ENCODE measurements at regions not wholly inside any gene's neighbourhood (a gene's known extent, or its start where the extent isn't known, plus 50 kb on each side); places are given as distances from the start of the nearest gene placed in this dataset.
A peak's percentile ranks its signal among the peaks of the same experiment; 100 is the strongest.

DNA sequence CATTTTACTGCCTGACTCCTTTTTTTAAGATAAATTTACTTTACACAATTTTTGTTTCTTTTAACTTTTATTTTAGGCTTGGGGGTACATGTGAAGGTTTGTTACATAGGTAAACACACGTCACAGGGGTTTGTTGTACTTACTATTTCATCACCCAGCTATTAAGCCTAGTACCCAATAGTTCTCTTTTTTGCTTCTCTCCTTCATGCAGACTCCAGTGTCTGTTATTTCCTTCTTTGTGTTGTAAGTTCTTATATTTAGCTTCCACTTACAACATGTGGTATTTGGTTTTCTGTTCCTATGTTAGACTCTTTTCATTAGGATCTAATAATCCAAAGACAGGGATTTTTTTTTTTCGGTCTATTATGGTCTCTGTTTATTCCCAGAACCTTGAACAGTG, 83.5 kb upstream of the CCN6 start:
- Mint-ChIP-seq H3K27ac (no peak overlapping the region), H3K4me3 (no peak overlapping the region), H3K4me1 (ENCODE audit: low read depth) (peaks cover 40% of the 10 kb centered on the region), H3K27me3 (no peaks in the 10 kb centered on the region), H3K36me3 (no peaks in the 10 kb centered on the region), H3K9me3 (no peaks in the 10 kb centered on the region)
- CTCF ChIA-PET: interaction anchor here (1.3 kb wide), 1 partner anchor 97 kb away, joined by 3 read pairs; the partner anchor contains the start of gene FYN
- POLR2A ChIA-PET: no interaction called here
- DNase-seq: no peak
- intact Hi-C loops (cut with micrococcal nuclease): no loop called here

DNA sequence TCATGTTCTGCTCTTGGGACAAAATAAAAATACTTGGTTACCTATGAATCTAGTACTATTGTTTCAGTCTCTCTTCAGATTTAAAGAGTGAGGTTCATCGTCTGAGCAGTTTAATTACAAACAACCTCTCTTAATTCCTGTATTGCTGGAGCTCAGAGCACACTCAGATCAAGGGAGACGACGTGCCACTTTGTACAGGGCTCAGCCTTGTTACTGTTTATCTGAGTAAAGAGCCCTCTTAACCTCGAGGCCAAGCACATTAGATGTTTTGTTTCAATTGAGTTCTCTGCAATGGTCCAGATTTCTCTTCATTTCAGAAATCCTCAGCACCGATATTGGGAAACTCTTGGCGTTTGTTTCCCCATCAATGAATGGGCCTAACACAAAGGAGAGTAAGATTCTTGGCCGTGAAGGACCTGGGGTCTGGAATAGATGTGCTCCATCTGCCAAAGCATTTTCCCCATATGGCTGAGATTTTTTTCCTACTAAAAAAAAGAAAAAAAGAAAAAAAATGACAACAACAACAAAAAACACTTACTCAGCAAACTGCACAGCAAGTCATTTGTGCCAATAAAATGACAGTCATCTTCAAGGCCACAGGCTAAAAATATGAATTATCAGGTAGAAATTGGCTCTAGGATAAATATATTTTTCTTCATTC, 82.6 kb upstream of the CCN6 start:
- Mint-ChIP-seq H3K4me3 (no peak overlapping the region), H3K36me3 (no peaks in the 10 kb centered on the region), H3K27me3 (no peaks in the 10 kb centered on the region), H3K27ac (no peak overlapping the region), H3K4me1 (ENCODE audit: low read depth) (peaks cover 49% of the 10 kb centered on the region), H3K9me3 (no peaks in the 10 kb centered on the region)
- intact Hi-C loops (cut with micrococcal nuclease): no loop called here
- ChIA-PET CTCF (interaction anchor here (1.3 kb wide), 1 partner anchor 98 kb away, joined by 3 read pairs; the partner anchor contains the start of gene FYN), POLR2A (no interaction called here)
- no peak for DNase-seq

DNA sequence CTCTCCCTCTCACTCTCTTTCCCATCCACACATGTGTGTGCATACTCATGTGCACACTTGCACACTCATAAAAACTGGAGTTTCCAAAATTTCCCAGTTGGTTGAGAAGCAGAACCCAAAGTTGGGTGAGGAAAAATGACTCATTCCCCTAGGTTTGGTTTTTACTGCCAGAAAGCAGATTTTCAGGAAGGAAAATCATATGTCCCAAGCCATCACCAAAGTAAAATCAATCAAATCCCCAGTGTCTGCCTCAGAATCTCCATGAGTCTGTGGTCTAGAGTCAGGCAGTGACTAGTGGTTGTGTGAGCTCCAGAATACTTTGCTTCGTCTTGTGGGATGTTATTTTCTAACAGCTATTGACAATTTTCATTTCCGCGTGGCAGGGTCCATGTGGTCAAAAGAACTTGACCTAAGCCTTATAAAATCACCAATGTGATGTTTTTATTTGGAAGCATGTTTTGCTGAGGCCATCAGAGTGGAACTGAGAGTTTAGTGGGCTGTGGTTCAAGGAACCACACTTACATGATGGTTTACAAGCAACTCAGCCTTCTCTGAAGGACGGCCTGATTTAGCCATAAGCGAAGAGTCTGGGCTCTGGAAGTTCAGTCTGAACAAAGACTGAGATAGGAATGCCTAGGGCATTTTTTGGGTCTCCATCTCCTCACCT, 81.9 kb upstream of the CCN6 start:
- H3K27ac Mint-ChIP-seq: peak overlapping the region; percentile 89
- H3K4me3 Mint-ChIP-seq: no peak overlapping the region

DNA sequence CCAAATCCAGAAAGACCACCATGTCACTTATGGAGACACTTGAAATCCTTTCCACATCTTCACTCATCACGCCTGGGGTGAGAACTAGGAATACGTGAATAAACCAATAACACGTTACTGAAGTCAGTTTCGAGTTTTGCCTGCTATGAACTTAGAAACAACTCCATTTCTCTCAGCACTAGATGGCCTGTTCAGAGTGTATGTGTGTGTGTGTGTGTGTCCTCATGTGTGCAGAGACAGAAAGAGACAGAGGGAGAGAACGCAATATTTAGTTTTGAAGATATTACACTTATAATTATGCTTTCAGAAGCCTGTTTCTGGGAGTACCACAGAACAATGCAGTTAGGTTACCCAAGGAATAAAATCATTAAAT, 81.2 kb upstream of the CCN6 start:
- ChIA-PET POLR2A (interaction anchor here (0.6 to 2.3 kb wide), 12 partner anchors 12 to 213 kb away, joined by 3 to 15 read pairs (median 4); partner anchors contain the start of gene FYN), CTCF (interaction anchor here (1.1 to 3.6 kb wide), 8 partner anchors 9 to 208 kb away, joined by 3 to 16 read pairs (median 5); no protein-coding TSS in a partner anchor)
- DNase-seq: no peak
- H3K27me3 Mint-ChIP-seq: no peaks in the 10 kb centered on the region
- H3K36me3 Mint-ChIP-seq: no peaks in the 10 kb centered on the region
- peaks cover 63% of the 10 kb centered on the region for H3K4me1 Mint-ChIP-seq (ENCODE audit: low read depth)
- intact Hi-C loops (cut with micrococcal nuclease): loop anchor here (1.0 kb wide), 7 partner anchors 13 to 206 kb away; partner anchors contain the start of gene FYN
- H3K9me3 Mint-ChIP-seq: no peaks in the 10 kb centered on the region
- H3K27ac Mint-ChIP-seq: peak overlapping the region; percentile 89
- H3K4me3 Mint-ChIP-seq: no peak overlapping the region

More for the DNA sequence above, 81.9 kb upstream of the CCN6 start:
- H3K36me3 Mint-ChIP-seq: no peaks in the 10 kb centered on the region
- ChIA-PET POLR2A (interaction anchor here (2.3 kb wide), 1 partner anchor 98 kb away, joined by 15 read pairs; the partner anchor contains the start of gene FYN), CTCF (interaction anchor here (1.2 to 3.6 kb wide), 3 partner anchors 16 to 57 kb away, joined by 3 to 16 read pairs (median 6); no protein-coding TSS in a partner anchor)
- intact Hi-C loops (cut with micrococcal nuclease): no loop called here
- H3K9me3 Mint-ChIP-seq: no peaks in the 10 kb centered on the region
- DNase-seq: no peak
- no peaks in the 10 kb centered on the region for H3K27me3 Mint-ChIP-seq
- H3K4me1 Mint-ChIP-seq (ENCODE audit: low read depth): peaks cover 56% of the 10 kb centered on the region

DNA sequence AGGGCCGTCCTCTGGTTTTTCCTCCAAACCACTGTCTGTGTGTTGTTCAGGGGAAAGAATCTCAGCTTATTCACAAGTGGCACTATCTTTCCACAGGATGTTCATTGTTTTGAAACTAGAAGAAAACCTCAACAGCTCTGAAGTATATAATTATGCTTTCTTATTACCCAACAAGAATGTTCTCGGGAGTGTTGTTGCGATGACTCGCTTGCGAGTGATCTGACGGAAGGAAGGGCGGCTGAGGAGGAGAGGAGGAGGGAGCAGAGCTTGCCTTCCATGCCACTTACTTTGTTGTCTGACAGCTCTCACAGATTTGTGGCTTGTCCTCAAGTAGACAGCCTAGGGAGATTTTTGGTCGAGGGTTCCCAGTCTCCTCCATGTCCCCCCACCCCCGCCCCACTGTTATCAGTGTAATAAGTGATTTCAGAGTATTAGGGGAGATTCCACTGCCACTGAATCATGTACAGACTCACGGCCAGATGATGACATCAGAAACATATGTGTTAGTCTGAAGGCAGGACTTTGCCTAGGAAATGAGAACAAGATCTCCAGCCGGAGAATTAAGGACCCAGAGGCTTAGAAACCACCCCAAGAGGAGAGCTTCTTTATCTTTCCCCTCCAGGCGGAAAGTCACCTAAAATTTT, 80.7 kb upstream of the CCN6 start:
- no peaks in the 10 kb centered on the region for H3K9me3 Mint-ChIP-seq
- H3K27ac Mint-ChIP-seq: peak overlapping the region; percentile 89
- H3K36me3 Mint-ChIP-seq: no peaks in the 10 kb centered on the region
- H3K27me3 Mint-ChIP-seq: no peaks in the 10 kb centered on the region
- ChIA-PET POLR2A (interaction anchor here (0.6 to 2.3 kb wide), 14 partner anchors 12 to 214 kb away, joined by 3 to 15 read pairs (median 4); partner anchors contain the start of gene FYN), CTCF (interaction anchor here (1.1 to 3.6 kb wide), 8 partner anchors 8 to 209 kb away, joined by 3 to 16 read pairs (median 5); no protein-coding TSS in a partner anchor)
- peak; percentile 81 for DNase-seq
- peaks cover 63% of the 10 kb centered on the region for H3K4me1 Mint-ChIP-seq (ENCODE audit: low read depth)
- intact Hi-C loops (cut with micrococcal nuclease): loop anchor here (1.0 kb wide), 7 partner anchors 12 to 207 kb away; partner anchors contain the start of gene FYN
- H3K4me3 Mint-ChIP-seq: peak overlapping the region; percentile 59

DNA sequence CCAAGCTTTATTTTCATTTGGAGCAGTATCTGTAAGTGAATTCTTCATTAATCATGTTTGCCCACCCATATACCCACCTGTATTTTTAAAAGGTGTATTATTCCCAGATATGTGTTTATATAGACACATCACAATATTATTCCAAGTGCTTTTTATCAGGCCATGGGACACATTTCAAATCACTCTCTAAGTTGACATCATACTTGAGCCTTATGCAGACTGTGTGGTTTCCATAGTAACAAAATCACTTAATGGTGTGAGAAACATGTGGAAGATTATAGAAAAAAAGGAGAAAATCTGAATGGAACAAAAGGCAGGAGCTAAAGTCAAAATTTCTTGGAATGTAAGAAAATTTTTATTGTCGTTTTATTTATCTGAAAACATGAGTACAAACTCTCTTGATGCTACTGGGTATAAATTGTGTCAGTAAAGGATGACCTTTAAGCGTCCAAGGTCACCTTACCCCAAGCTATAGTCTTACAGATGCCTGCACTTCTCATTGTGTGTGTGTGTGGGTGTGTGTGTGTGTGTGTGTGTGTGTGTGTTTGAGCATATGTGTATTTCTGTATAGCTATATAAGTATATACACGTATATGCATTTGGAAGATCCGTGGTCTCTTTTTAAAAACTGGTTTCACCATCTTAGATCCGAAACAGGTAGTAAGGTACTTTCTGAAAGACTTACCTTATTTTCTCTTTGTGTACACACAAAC, 79.8 kb upstream of the CCN6 start:
- intact Hi-C loops (cut with micrococcal nuclease): loop anchor here (1.0 kb wide), 7 partner anchors 11 to 208 kb away; partner anchors contain the start of gene FYN
- ChIA-PET POLR2A (interaction anchor here (1.4 to 2.8 kb wide), 8 partner anchors 11 to 215 kb away, joined by 3 to 15 read pairs (median 8); partner anchors contain the start of gene FYN), CTCF (interaction anchor here (0.7 to 3.6 kb wide), 10 partner anchors 7 to 264 kb away, joined by 3 to 16 read pairs (median 4); partner anchors contain the start of gene FYN)
- no peaks in the 10 kb centered on the region for H3K9me3 Mint-ChIP-seq
- peak overlapping the region; percentile 59 for H3K4me3 Mint-ChIP-seq
- no peak for DNase-seq
- H3K27ac Mint-ChIP-seq: peak overlapping the region; percentile 89
- no peaks in the 10 kb centered on the region for H3K27me3 Mint-ChIP-seq
- H3K4me1 Mint-ChIP-seq (ENCODE audit: low read depth): peaks cover 68% of the 10 kb centered on the region
- H3K36me3 Mint-ChIP-seq: no peaks in the 10 kb centered on the region

DNA sequence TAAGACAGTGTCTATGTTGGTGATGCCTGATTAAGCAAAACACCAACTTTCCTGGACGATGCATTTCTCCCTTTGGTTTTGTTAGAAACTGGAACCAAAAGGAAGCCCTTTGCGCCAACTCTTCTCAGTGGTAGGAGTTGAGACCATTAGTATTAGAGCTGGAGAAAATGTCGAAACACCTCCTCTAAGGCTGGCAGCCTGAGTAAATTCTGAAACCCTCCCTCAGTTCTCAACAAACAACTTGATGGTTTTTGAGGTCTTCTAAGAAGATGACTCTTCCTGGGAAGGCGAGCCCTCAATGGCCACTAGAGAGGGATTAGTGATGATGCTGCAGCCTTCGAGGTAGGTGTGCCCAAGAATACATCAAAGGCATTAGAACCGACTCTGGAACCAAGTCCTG, 78.4 kb upstream of the CCN6 start:
- Mint-ChIP-seq H3K4me1 (ENCODE audit: low read depth) (peaks cover 77% of the 10 kb centered on the region), H3K27me3 (no peaks in the 10 kb centered on the region), H3K36me3 (no peaks in the 10 kb centered on the region), H3K27ac (peak overlapping the region; percentile 31), H3K4me3 (no peak overlapping the region), H3K9me3 (no peaks in the 10 kb centered on the region)
- intact Hi-C loops (cut with micrococcal nuclease): loop anchor here (1.0 kb wide), 1 partner anchor 41 kb away; no protein-coding TSS in a partner anchor
- POLR2A ChIA-PET: interaction anchor here (2.8 kb wide), 1 partner anchor 9 kb away, joined by 9 read pairs; no protein-coding TSS in a partner anchor
- DNase-seq: peak; percentile 60
- CTCF ChIA-PET: interaction anchor here (2.6 to 3.6 kb wide), 3 partner anchors 14 to 68 kb away, joined by 8 to 16 read pairs (median 10); no protein-coding TSS in a partner anchor

DNA sequence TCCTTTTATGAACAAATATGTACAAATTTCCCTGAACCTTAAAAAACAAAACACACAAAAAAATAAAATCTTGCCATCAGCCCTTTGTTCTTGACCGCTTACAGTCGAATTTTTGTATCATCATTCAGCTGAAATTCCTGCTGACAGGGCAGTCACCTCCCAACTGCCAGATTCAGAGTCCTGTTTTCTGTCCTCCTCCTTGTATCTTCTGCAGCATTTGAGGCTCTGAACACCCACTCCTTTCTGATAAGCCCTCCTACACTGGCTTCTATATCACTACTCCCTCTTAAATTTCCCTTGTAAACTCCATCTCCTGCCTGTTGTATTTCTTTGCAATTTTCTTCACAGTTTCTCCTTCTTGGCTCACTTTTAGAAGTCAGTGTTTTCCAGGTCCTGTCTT, 77.8 kb upstream of the CCN6 start:
- H3K27ac Mint-ChIP-seq: no peak overlapping the region
- peaks cover 75% of the 10 kb centered on the region for H3K4me1 Mint-ChIP-seq (ENCODE audit: low read depth)
- H3K27me3 Mint-ChIP-seq: no peaks in the 10 kb centered on the region
- ChIA-PET CTCF (no interaction called here), POLR2A (interaction anchor here (2.8 kb wide), 1 partner anchor 9 kb away, joined by 9 read pairs; no protein-coding TSS in a partner anchor)
- no peak for DNase-seq
- H3K4me3 Mint-ChIP-seq: no peak overlapping the region
- intact Hi-C loops (cut with micrococcal nuclease): no loop called here
- no peaks in the 10 kb centered on the region for H3K9me3 Mint-ChIP-seq
- H3K36me3 Mint-ChIP-seq: no peaks in the 10 kb centered on the region

DNA sequence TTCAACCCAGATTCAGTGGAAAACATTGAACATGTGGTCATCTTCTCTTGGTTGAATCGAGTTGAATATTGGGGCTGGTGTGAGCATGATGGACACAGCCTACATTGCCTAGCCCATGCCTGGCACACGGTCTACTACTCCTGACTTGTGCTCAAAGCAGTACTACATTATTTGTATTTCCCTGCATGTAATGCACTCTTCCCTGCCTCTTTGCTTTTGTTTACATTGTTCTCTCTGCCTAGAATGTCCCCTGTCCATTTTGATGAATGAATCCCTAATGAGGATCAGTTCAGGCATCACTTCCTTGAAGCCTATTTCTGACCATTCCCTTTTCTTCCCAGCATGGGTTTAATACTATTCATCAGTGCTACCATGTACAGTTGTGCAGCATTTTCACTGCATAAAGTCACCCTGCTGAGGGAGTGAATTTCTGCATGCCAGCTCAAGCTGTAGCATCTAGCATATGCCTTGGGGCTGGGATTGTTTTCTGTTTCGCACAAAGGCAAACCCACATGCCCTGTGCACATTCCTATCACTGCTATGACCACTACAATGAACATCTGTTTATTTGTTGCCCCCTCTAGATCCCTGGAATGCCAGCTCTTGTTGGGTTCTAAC, 75.3 kb upstream of the CCN6 start:
- H3K36me3 Mint-ChIP-seq: no peaks in the 10 kb centered on the region
- H3K27ac Mint-ChIP-seq: no peak overlapping the region
- intact Hi-C loops (cut with micrococcal nuclease): no loop called here
- H3K9me3 Mint-ChIP-seq: no peaks in the 10 kb centered on the region
- no peak for DNase-seq
- peaks cover 65% of the 10 kb centered on the region for H3K4me1 Mint-ChIP-seq (ENCODE audit: low read depth)
- H3K4me3 Mint-ChIP-seq: no peak overlapping the region
- ChIA-PET CTCF (interaction anchor here (1.8 kb wide), 1 partner anchor 11 kb away, joined by 4 read pairs; no protein-coding TSS in a partner anchor), POLR2A (no interaction called here)
- H3K27me3 Mint-ChIP-seq: no peaks in the 10 kb centered on the region

DNA sequence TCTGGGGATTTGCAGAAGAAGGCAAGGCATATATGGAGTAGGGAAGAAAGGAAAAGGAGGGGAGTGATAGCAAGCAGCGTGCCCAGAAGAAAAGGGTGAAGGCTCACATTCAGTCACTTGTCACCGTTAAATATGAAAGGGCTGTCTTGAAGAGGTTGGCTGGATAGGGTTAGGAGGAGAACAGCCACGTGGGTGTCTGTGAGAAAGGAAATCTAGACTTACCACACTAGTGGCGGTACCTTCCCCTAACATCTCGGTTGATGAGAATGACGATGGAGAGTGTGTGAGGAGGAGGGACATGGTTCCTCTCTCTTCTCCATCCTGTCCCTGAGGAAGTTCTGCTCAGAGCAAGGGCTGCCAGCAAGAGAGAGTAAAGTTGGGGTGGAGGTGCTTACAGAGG, 74.3 kb upstream of the CCN6 start:
- Mint-ChIP-seq H3K4me3 (no peak overlapping the region), H3K9me3 (no peaks in the 10 kb centered on the region), H3K27me3 (no peaks in the 10 kb centered on the region), H3K36me3 (no peaks in the 10 kb centered on the region), H3K4me1 (ENCODE audit: low read depth) (peaks cover 66% of the 10 kb centered on the region), H3K27ac (no peak overlapping the region)
- CTCF ChIA-PET: no interaction called here
- intact Hi-C loops (cut with micrococcal nuclease): no loop called here
- no peak for DNase-seq
- POLR2A ChIA-PET: no interaction called here

DNA sequence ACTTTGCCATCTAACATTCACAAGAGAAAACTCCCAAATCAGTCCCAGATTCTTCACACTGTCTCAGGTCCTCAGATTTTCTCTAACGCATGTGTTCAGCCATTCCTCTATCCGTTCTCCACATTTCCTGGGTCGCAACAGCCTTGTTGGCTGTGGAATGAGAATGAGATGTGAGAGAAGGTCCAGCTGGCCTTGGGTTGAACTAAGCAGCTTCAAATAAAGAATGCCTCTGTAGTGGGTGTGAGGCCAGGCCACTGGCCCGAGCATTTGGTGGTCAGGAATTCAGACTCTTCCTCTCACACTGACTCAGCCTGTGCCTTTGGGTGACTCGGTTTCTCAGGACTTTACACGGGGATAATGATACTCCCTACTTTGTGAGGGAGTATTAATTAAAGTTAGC, 73.8 kb upstream of the CCN6 start:
- H3K4me3 Mint-ChIP-seq: no peak overlapping the region
- ChIA-PET POLR2A (no interaction called here), CTCF (no interaction called here)
- no peaks in the 10 kb centered on the region for H3K27me3 Mint-ChIP-seq
- H3K9me3 Mint-ChIP-seq: no peaks in the 10 kb centered on the region
- no peak overlapping the region for H3K27ac Mint-ChIP-seq
- no peaks in the 10 kb centered on the region for H3K36me3 Mint-ChIP-seq
- intact Hi-C loops (cut with micrococcal nuclease): no loop called here
- peaks cover 68% of the 10 kb centered on the region for H3K4me1 Mint-ChIP-seq (ENCODE audit: low read depth)
- DNase-seq: no peak

Data from activated CD4-positive, alpha-beta memory T cell treated with anti-CD3 and anti-CD28 coated beads for 36 hours (primary cell).